HG03575 (cell line): ENCODE measurements at regions not wholly inside any gene's neighbourhood (a gene's known extent, or its start where the extent isn't known, plus 50 kb on each side); places are given as distances from the start of the nearest gene placed in this dataset.

ENCODE experiments used
- ATAC-seq: cut with Tn5 transposase; IDR thresholded peaks from one replicate; pipeline ENCODE4 v1.9.1; 2021; ENCODE audit not compliant: unreplicated experiment, insufficient number of reproducible peaks, low FRiP score; ENCODE audit errors: extremely low read depth

DNA sequence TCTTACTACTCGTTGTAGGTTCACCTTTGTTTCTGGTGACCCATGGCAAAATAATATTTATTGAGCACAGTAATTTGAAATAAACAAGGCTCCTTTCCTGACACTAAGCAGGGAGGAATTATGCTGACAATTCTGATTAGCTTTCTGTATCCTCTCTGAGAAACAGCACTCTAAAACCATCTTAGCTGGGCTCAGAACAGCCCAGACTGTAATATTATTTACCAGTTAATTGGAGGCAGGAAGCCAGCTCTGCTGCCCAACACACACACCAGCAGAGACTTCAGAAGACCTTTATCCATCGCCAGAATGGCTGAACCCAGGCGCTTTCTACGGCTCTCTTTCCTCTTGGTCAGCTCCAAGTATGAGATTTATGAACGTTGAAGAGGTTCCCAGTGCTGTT lies 77.6 kb upstream of the FMN2 start:
- ATAC-seq: no peak

DNA sequence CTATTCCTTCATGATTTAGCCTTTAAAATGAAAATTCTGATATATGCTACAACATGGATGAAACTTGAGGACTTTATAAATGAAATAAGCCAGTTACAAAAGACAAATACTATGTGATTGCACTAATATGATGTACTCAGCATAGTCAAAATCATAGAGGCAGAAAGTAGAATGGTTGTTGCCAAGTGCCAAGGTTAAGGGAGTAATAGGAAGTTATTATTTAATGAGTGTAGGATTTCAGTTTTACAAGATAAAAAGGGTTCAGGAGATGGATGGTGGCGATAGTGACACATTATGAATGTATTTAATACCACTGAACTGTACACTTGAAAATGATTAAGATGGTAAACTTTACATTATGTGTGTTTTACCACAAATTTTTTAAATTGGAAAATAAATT lies 73.1 kb upstream of the FMN2 start:
- ATAC-seq: no peak

DNA sequence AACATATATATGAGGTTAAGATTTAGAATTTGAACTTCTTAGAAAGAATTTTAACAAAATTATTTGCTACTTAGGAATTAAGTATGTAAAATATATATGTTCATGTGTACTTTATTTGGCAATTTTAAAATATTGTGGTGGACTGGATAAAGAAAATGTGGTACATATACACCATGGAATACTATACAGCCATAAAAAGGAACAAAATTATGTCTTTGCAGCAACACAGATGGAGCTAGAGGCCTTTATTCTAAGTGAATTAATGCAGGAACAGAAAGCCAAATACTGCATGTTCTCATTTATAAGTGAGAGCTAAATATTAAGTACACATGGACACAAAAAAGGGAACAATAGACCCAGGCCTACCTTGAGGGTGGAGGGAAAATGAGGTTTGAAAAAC lies 72.2 kb upstream of the FMN2 start:
- no peak for ATAC-seq

DNA sequence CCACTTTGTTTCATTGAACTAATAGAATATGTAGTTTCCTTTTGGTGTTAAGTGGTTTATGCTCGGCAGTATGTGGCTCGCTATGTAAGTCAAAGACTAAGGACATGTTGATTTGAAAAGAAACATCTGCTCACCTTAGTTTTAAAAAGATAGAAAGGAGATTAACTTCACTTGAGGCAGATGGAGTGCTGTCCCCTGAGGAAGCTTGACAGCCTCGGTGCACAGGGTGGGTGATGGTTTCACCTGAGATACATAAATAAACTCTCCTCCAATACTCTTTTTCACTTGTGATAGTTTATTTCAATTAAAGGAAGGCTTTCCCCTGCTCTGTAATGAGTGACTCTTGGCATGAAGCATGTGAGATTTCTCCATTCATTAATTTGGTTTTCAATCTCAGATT lies 70.8 kb upstream of the FMN2 start:
- no peak for ATAC-seq

DNA sequence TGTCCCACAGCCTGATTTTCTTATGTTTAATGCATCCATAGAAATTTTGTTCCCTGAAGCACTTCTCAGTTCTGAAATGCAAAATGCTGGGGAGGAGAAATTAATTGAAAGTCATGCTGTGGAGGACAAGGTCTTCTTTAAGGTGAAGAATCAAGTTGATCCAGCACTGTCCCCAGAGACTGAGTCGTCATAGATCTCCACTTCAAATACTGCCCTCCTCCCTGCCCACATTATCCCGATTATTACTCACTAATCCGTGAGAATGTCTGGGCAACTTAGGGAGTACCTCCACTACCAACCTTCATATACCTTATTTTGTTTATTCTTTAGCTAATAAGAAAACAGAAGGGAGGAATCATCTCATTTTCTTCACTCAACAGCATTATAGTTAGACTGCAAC lies 70.0 kb upstream of the FMN2 start:
- ATAC-seq: no peak

DNA sequence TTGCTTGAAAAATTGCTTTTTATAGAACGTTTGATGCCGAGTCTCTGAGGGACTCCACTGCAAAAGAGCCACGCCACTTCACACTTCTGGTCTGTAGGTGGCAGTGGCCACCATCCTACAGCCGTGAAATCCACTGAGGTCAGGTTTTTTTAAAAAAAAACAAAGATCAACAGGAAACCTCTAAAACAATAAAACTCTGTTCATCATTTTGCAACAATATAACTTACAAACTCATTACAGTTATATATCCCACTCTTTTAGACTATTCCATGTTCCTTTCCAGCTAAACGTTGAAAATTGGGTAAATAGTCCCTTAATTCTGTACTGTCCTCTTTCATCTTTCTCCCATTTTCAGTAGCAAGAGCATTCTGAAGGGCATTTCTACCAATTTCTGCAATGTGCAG lies 64.6 kb upstream of the FMN2 start:
- no peak for ATAC-seq

DNA sequence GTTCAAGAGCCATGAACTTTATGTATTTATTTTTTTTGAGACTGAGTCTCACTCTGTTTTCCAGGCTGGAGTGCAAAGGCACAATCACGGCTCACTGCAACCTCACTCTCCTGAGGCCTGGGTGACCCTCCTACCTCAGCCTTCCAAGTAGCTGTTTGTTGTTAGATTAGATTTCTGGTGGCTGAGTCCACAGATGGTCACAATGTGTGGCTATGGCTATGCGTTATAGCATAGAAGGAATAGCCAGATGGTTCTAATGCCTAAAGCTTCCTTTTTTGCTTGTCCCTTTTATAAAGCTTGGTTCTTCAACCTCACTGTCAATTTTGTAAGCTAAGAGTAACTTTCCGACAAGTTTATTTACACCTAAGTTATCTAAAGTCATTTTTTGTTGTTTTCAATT lies 62.3 kb upstream of the FMN2 start:
- no peak for ATAC-seq

DNA sequence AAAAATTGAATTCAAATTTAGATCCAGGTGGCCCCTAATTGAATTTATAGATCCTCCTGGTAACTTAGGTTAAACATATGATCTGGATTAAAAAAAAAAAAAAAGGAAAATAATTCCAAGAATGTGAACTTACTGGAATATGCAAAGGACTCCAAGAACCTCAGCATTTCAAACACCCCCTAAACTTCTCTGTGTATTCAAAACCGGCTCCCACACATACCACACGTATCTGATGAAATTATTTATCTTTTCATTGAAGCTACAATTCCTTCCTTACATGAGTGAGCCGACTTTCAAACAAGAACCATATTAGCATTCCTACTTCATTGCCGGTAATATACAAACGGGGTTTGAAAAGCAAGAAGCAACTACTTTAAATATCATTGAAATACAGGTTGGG lies 61.4 kb upstream of the FMN2 start:
- no peak for ATAC-seq

DNA sequence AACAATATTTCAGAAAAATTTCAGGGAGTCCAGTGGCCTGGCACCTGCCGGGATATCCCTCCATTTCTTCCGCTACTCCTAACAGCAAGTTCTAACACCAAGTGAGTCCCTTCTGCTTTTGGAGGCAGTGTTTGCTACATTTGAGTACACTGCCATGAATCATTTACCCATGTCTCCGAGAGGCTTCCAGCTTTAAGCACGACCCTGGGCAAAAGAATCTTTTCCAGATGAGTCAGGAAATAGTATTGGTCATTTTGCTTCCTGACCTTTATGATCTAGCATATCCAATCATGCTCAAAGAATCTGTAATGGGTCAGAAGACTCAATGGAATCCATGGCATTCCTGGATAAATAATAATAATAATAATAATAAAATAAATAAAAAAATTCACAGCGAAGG lies 60.7 kb upstream of the FMN2 start:
- ATAC-seq: no peak

DNA sequence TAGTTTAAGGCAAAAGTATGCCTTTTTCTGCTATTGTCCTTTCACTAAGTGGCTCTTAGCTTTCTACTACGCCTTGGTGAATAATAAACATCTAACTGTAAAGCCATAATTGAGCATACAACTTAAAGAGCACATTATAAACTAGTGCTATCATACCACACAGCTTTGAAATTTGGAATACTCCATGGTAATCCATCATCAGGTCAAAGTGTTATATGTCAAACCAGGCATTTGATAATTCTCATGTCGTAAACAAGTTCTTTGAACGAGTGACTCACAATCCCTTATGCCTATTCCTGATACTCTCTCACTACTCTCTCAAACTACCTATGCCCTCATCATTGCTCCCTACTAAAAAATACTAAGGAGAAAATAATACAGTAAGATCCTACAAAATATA lies 60.3 kb upstream of the FMN2 start:
- no peak for ATAC-seq

DNA sequence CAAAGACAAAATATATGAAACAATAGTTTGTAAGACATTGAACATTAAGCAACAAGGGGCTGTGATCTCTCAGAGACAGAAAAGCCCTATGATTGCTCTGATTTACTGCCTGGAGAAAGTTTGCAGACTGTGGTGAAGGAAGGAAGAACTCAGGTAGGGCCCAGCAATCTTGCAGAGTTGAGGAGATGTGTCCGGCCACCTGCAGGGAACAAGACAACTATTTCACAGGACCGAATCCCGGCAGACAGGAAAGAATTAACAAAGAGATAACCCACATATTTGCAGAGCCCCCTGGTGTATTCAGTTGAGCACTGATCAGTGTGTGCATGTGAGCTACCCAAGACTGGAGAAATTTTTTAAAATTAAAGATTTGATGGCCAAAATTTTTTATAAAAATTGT lies 58.3 kb upstream of the FMN2 start:
- ATAC-seq: no peak

DNA sequence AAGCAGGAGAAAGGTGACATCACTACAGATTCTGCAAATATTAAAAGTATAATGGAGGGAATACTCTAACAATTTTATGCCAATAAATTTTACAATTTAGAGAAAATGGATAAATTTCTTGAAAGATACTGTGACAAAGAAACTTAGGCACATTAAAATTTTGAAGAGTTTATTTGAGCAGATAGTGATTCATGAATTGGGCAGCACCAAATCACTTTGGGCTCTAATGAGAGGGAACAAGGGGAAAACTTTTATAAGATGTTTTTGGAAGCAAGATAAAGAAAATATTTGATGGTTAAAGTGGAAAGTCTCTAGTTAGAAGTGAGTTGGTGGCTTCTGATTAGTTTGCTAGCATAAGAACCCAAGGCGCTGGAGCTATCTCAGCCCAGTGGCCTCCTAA lies 55.2 kb upstream of the FMN2 start:
- no peak for ATAC-seq
